T-helper 2 cell treated with Interferon-gamma antibody and Interleukin-4, amounts not matched to agents 100 ng/mL and 5 ng/mL, for 36 hours (primary cell): ENCODE measurements at regions not wholly inside any gene's neighbourhood (a gene's known extent, or its start where the extent isn't known, plus 50 kb on each side); places are given as distances from the start of the nearest gene placed in this dataset.
"Not testable (repeated sequence)": the region's sequence is repeated elsewhere in the genome, so short reads cannot be mapped to it uniquely, and the experiment has no call there.

Experiments used
- intact Hi-C: fragments of 100-400 bp; cut with micrococcal nuclease; formaldehyde crosslinking; loops from one replicate; pipeline ENCODE4 v1.15.1; 2023

GRCh38 chr6:15016813-15017212 is 229.1 kb upstream of the JARID2 start:
- intact Hi-C loops: no loop called here

DNA sequence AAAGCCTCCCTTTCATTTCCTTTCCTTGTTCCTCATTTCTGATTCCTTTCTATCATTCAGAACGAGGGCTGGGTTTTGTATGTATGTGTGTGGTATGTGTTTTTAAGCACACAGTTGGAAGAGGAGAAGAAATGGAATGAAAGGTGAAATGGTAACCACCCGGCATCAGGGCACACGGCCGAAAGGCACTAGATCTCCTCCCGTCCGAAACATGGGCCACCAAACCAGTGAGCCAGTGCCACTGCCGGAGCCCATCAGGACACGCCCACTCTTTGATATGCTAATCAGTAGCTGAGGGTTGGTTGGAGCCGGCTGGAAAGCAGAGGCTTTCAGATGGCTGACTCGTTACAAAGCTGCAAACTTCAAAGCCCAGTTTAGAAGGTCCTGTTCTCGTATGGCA is 228.6 kb upstream of the JARID2 start:
- intact Hi-C loops: no loop called here

- intact Hi-C loops: no loop called here
Observed at GRCh38 chr6:15017803-15018202, 228.1 kb upstream of the JARID2 start.

- intact Hi-C loops: no loop called here
Observed at GRCh38 chr6:15020119-15020770, 225.6 kb upstream of the JARID2 start.

- intact Hi-C loops: no loop called here
Observed at GRCh38 chr6:15021074-15021473, 224.8 kb upstream of the JARID2 start.

GRCh38 chr6:15023018-15023417 is 222.9 kb upstream of the JARID2 start:
- intact Hi-C loops: not testable (repeated sequence)

GRCh38 chr6:15023448-15023847 is 222.4 kb upstream of the JARID2 start:
- intact Hi-C loops: no loop called here

- intact Hi-C loops: no loop called here
Observed at GRCh38 chr6:15025446-15025845, 220.4 kb upstream of the JARID2 start.

- intact Hi-C loops: no loop called here
Observed at GRCh38 chr6:15026832-15027231, 219.0 kb upstream of the JARID2 start.

- intact Hi-C loops: no loop called here
Observed at GRCh38 chr6:15027472-15027871, 218.4 kb upstream of the JARID2 start.

DNA sequence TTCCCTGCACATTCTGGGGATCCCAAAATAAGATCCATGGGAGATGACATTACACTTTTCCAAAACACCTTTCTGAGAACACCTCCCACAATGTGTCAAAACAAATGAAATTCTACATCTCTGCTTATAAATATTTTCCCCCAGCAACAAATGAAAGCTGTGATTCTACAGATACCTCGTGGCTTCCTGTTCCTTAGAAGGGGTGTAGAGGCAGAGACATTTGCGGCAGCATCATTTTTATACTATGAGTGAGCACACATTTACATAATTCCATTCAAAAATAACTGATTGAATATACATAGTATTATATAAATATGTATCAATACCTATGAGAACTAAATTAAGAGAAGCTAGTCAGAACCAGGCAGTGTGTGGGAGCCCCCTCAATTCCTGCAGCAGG is 213.9 kb upstream of the JARID2 start:
- intact Hi-C loops: no loop called here

DNA sequence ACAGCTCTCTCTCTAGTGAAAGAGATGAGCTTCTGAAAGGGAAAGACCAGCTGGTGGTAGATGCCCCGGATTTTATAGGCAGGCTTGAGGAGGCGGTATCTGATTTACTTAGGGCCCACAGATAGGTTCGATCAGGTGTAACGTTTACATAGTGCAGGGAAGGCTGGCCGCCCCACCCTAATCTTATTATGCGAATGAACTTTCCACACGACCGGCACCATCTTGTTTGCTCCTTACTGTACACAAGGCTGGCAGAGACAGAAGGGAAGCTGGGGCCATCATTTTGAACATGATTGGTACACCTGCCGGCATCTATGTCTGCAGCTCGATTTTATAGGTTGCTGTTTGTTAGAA is 212.0 kb upstream of the JARID2 start:
- intact Hi-C loops: no loop called here

GRCh38 chr6:15036690-15037245 is 209.1 kb upstream of the JARID2 start:
- intact Hi-C loops: no loop called here

DNA sequence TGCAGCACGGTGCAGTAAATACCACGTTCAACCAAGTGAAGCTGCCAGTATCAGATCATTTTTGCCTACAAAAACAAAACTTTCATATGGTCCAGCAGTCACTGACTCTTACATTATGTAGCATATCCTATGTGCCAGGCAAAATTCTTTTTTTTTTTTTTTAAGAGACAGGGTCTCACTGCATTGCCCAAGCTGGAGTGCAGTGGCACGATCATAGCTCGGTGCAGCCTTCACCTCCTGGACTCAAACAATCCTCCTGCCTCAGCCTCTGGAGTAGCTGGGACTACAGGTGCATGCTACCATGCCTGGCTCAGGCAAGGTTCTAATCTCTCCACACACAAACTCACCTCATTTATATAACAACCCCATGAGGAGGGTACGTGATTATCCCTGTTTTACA is 208.6 kb upstream of the JARID2 start:
- intact Hi-C loops: no loop called here

GRCh38 chr6:15038013-15038791 is 207.7 kb upstream of the JARID2 start:
- intact Hi-C loops: no loop called here

GRCh38 chr6:15039136-15039535 is 206.7 kb upstream of the JARID2 start:
- intact Hi-C loops: no loop called here

GRCh38 chr6:15042938-15043337 is 202.9 kb upstream of the JARID2 start:
- intact Hi-C loops: no loop called here

DNA sequence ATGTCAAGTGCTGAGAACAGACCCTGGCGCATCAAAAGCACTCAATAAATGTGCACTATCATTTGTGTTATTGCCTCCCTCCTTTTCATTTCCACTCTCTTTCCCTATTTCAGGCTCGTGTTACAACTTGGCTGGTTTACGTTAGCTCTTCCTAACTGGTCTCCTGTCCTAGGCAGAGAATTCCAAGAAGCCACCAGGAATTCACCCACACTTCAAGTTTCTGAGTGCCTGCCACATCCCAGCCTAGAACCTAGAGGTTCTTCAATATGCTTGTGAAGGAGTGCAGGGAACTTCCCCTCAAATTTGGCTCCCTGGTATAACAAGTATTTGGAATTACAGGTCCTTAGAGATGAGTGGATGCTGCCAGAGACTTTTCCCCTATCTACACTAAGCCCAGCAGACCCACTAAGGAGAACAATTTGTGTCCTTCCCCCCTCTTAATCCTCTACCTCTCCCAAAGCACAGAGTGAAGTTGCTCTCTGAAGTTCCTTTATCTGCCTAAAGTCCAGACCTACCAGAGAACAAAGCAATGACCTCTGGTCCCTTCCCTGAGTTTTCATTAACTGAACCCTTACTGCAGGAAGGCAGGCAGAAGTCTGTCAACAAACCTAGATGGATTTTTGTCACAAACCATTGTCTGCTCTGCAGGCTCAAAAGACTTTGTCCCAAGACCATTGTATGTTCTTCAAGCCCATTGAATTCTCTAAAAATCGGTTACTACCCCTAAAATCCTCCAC is 201.6 kb upstream of the JARID2 start:
- intact Hi-C loops: no loop called here

GRCh38 chr6:15044948-15045347 is 200.9 kb upstream of the JARID2 start:
- intact Hi-C loops: no loop called here

DNA sequence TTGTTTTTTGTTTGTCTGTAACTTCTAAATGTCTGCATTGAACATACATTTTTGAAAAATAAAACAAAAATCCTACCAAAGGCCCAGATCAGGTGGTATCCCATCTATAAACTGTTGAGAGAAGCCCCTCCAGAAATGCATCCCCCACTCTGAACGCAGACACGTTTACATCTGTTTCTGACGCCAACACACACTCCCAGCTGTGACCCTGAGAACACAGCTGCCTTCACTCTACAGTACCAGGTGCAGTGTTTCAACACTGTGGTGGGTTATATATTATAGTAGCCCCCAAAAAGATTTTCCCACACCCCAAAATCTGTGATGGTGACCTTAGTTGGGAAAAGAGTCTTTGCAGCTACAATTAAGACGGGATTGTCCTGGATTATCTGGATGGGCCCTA is 199.1 kb upstream of the JARID2 start:
- intact Hi-C loops: no loop called here

- intact Hi-C loops: no loop called here
Observed at GRCh38 chr6:15048367-15048766, 197.5 kb upstream of the JARID2 start.
